AG04450 (cell line): ENCODE measurements at regions not wholly inside any gene's neighbourhood (a gene's known extent, or its start where the extent isn't known, plus 50 kb on each side); places are given as distances from the start of the nearest gene placed in this dataset.

Experiments
- CTCF ChIA-PET: fragments of 300-600, 350-600 bp; formaldehyde crosslinking; extraction: SDS; loops from one replicate; lab custom pipeline; 2022; ENCODE audit warnings: antibody characterized with exemption, inconsistent platforms; lab: Charles Lee
- POLR2A ChIA-PET: fragments of 350-600 bp; formaldehyde crosslinking; extraction: SDS; loops from one replicate; lab custom pipeline; 2021; ENCODE audit warnings: antibody characterized with exemption, inconsistent platforms; lab: Yijun Ruan, JAX
- DNase-seq: peaks from one replicate; pipeline ENCODE4 v3.0.0-alpha.2; 2011; ENCODE audit warnings: low read depth, low spot score
- H3K27ac ChIP-seq: one replicate; pipeline ENCODE4 v1.5.1; 2012; ENCODE audit warnings: low read depth, low read length, control low read depth
- H3K27me3 ChIP-seq: one replicate; pipeline ENCODE4 v1.6.0; 2012; ENCODE audit warnings: low read length; ENCODE audit not compliant: control insufficient read depth, insufficient read depth
- H3K4me3 ChIP-seq: 2 replicates; pipeline ENCODE4 v1.5.1; 2011; ENCODE audit warnings: mild to moderate bottlenecking, low read depth, low read length, control low read depth
- H3K9me3 ChIP-seq: 2 replicates; pipeline ENCODE4 v1.5.1; 2012; ENCODE audit warnings: low read length; ENCODE audit not compliant: control insufficient read depth, insufficient read depth
- CTCF ChIP-seq: IDR thresholded peaks from 2 replicates; pipeline ENCODE4 v1.5.1; 2011; ENCODE audit warnings: low read depth, low read length, control low read depth, inconsistent platforms

DNA sequence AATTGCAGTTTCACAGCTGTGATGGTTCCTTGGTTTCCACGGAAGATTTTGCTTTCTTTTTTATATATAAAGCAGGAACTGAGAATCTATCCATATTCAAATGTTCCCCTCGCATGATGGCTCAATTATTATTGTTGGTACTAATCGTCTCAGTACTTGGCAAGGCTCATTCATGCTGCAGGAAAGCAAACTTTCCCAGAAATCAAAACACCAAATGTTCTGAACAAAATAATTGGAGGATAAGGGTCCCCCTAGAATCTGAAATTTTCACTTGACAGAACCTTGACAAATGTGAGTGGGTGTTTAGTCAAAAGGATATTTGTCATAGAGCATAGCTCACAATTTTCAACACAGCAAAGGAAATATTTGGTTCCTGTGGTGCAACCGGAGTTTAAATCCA, 1598.6 kb upstream of the PCDH7 start:
- Histone ChIP-seq H3K27ac (no peak overlapping the region), H3K27me3 (no peaks in the 10 kb centered on the region), H3K9me3 (peaks cover 4% of the 10 kb centered on the region; the same call in 1 of the 2 replicates), H3K4me3 (no peak overlapping the region)
- ChIA-PET POLR2A (no interaction called here), CTCF (no interaction called here)
- TF ChIP-seq CTCF = no peak
- no peak for DNase-seq

DNA sequence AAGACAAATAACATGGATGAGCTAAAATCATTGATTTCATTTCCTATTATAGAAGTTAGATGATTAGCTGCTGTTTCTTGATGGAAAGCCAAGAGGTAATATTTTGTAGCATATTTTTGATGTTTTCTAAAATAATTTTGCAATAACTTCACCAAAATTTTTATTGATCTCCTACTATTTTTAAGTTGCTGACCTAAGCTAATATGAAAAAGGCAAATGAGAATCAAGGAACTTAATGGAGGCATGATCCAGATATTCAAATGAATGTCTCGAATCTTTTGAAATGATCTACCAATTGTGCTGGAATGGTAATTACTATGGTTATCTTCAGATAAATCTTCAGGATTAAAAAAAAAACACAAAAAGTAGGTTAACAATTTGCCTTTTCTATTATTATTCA, 1591.4 kb upstream of the PCDH7 start:
- no peaks in the 10 kb centered on the region for H3K27me3 ChIP-seq
- TF ChIP-seq CTCF = no peak
- H3K27ac ChIP-seq = no peak overlapping the region
- no peak overlapping the region for H3K4me3 ChIP-seq
- DNase-seq = no peak
- CTCF ChIA-PET = no interaction called here
- H3K9me3 ChIP-seq = no peaks in the 10 kb centered on the region
- POLR2A ChIA-PET = no interaction called here

- DNase-seq = no peak
- no peak overlapping the region for H3K27ac ChIP-seq
- ChIA-PET POLR2A (no interaction called here), CTCF (no interaction called here)
- no peak for TF ChIP-seq CTCF
- no peaks in the 10 kb centered on the region for H3K27me3 ChIP-seq
- H3K9me3 ChIP-seq = no peaks in the 10 kb centered on the region
- no peak overlapping the region for H3K4me3 ChIP-seq
Measured at GRCh38 chr4:29131304-29131703, 1588.9 kb upstream of the PCDH7 start.

GRCh38 chr4:29142708-29143107, 1577.5 kb upstream of the PCDH7 start:
- ChIA-PET POLR2A (no interaction called here), CTCF (no interaction called here)
- no peak for DNase-seq
- no peak for TF ChIP-seq CTCF
- H3K27me3 ChIP-seq = no peaks in the 10 kb centered on the region
- H3K4me3 ChIP-seq = no peak overlapping the region
- no peak overlapping the region for H3K27ac ChIP-seq
- H3K9me3 ChIP-seq = no peaks in the 10 kb centered on the region

- H3K4me3 ChIP-seq = no peak overlapping the region
- no peak overlapping the region for H3K27ac ChIP-seq
- POLR2A ChIA-PET = no interaction called here
- no peak for TF ChIP-seq CTCF
- no peaks in the 10 kb centered on the region for H3K9me3 ChIP-seq
- H3K27me3 ChIP-seq = no peaks in the 10 kb centered on the region
- CTCF ChIA-PET = no interaction called here
- no peak for DNase-seq
Measured at GRCh38 chr4:29151584-29151983, 1568.6 kb upstream of the PCDH7 start.
